HepG2 (cell line): ENCODE measurements at regions not wholly inside any gene's neighbourhood (a gene's known extent, or its start where the extent isn't known, plus 50 kb on each side); places are given as distances from the start of the nearest gene placed in this dataset.

Experiments
- ARHGAP35 ChIP-seq: sonication (generic); formaldehyde crosslinking; IDR thresholded peaks from 2 replicates; pipeline ENCODE4 v1.9.0; 2022; ENCODE audit warnings: mild to moderate bottlenecking, inconsistent platforms, moderate library complexity, missing genetic modification reagents, borderline replicate concordance
- CREM ChIP-seq, 2 experiments: sonication (generic) in 1 of 2; formaldehyde crosslinking in 1 of 2; IDR thresholded peaks; 2 replicates each; pipeline versions ENCODE4 v1.4.0 to v1.6.1; 2016 to 2020; ENCODE audit warnings: antibody characterized with exemption in 1 of 2, mild to moderate bottlenecking in 1 of 2, missing genetic modification reagents in 1 of 2
- MYNN ChIP-seq: sonication (generic); formaldehyde crosslinking; IDR thresholded peaks from 2 replicates; pipeline ENCODE4 v1.4.0; 2020; ENCODE audit warnings: mild to moderate bottlenecking, low read depth, missing genetic modification reagents
- NBN ChIP-seq: fragments of 450-650 bp; conservative IDR thresholded peaks from 2 replicates; pipeline ENCODE4 v1.6.1; 2017
- POLR2A ChIP-seq, 2 experiments: IDR thresholded peaks; 2 replicates each; pipeline ENCODE4 v1.6.1; 2011; ENCODE audit warnings: low read depth in 2 of 2, low read length in 2 of 2, mild to moderate bottlenecking in 1 of 2, moderate library complexity in 1 of 2; ENCODE audit not compliant: insufficient read depth in 1 of 2
- RFX5 ChIP-seq: IDR thresholded peaks from 2 replicates; pipeline ENCODE4 v1.6.1; 2011; ENCODE audit warnings: low read depth, low read length, improper control_type of control experiment

DNA sequence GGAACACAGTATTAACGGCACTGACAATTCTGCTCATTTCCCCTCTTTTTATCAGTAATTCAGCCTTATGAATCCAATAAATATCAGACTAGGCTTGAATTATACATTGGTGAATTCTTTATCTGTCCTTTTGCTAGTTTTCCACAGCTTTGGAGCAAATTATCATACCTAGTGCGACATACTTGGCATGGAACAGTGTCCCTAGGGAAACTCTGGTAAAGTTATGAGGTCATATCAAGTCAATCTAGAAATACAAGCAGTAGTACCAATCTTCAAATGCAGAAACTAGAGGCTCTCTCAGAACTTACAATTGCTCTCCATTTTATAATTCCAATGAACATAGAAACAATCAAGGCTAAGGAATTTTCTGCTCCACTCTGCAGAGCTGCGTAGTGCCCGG, 449.3 kb upstream of the NPVF start:
- no peak for TF ChIP-seq ARHGAP35
- TF ChIP-seq CREM (IDR thresholded peaks at IDR 0.05) = no peak
- TF ChIP-seq CREM (CRISPR knock-in tag; IDR thresholded peaks at IDR 0.05) = no peak
- TF ChIP-seq MYNN (CRISPR knock-in tag) = no peak
- no peak for TF ChIP-seq POLR2A (IDR thresholded peaks at IDR 0.05; ENCODE audit: insufficient read depth in 1 of 2, low read depth in 2 of 2, low read length in 2 of 2)
- TF ChIP-seq NBN = no peak
- TF ChIP-seq RFX5 = no peak
